GM18517 (cell line): ENCODE measurements at regions not wholly inside any gene's neighbourhood (a gene's known extent, or its start where the extent isn't known, plus 50 kb on each side); places are given as distances from the start of the nearest gene placed in this dataset.
"Not testable (repeated sequence)": the region's sequence is repeated elsewhere in the genome, so short reads cannot be mapped to it uniquely, and the experiment has no call there.

Experiments
- ATAC-seq: cut with Tn5 transposase; IDR thresholded peaks from one replicate; pipeline ENCODE4 v1.9.1; 2021; ENCODE audit warnings: mild to moderate bottlenecking, moderate library complexity; ENCODE audit not compliant: unreplicated experiment

DNA sequence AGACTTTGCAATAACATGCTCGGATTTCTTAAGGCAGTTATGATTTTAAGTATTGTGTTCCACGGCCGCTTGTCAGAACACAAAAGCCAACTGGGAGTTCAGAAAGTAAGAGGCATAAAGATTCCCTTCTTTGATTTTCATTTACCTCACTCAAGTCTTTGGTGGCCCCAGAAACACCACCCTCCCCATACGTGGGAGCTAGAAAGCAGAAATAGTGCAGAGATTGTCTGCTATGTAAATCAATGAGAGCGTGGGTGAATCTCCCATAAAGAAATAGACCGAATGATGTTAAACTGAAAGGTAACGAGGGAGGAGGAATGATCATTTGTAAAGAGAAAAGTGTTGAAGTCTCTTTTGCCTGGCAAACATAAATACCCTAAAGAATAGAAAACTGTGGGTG is 322.1 kb upstream of the ETAA1 start:
- no peak for ATAC-seq

DNA sequence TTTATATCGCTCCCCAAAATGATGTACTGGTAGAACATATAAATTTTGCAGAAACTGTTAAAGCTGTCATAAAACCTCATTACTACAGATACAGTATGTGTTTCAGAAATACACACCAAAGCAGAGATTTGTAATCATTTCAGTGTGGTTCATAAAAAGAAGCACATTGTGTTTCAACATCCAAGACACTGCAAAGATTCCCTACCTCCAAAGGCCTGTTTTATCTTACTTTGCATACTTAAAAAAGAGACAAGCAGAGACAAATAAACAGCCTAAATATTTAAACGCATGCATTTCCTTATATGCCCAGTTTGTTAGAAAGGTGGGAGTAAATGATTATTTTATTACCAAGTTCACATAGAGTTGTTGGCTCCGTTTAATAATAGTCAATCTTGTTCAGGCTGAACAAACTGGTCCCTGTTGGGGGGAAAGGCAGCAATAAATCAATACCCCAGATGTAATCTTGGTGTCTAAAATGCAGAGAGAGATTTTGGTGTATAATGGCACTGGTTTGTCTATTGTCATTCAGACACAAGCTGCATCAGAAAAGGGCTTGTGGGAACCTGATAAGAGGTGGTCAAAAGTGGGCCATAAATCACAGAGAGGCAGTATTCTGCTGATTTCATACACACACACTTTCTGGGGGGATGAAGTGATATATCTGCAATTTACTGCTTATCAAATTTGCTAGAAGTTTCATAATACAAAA is 321.4 kb upstream of the ETAA1 start:
- no peak for ATAC-seq

DNA sequence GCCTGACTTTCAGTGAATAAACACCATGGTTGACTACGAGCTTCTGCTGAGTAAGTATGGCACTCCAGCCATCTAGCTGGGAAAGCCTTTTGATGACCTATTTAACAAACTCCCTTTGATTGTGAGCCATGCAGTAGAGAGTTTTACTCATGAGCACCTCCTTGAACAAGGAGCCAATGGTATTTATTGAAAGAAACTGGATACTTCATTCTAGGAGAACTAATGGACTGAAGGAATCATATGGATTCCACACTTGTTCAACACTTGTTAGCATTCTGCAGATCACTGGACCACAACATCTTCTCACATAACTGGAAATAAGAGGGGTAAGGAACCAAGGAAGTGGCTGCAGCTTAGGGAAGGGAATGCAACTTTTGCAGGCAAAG is 320.9 kb upstream of the ETAA1 start:
- no peak for ATAC-seq

DNA sequence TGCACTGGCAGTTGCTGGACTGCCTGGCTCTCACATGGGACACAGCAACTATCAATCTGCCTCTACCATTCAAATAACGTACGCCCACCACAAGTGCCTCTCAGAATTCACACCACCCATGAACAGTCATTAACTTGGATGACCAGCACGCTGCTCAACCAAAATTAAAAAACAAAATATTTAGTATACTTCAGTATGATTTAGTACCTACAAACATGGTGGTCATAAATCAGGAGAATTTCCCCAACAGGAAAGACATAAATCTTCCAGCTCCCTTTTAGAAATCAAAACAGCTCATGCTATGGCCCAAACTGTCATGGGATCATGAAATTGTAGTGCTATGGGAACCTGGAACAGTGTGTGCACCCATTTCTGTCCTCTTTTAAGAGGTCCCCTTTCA is 317.4 kb upstream of the ETAA1 start:
- no peak for ATAC-seq

DNA sequence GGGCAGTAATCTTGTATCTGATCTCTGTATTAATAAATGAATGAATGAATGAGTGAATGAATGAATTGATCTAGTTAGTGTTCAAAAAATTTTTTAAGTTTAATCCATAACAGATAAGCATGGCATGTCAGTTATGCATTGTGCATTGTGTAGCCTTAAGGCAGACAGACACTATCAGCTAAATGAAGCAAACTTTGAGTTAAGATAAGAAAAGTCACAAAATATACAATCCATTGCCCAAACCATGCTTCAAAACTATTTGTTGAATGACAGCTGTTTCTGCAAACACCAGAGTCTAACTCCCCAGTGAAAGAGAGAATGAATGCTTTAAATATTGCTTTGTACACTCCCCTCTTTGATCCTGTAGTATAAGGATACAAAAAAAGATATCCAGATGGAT is 314.3 kb upstream of the ETAA1 start:
- no peak for ATAC-seq

DNA sequence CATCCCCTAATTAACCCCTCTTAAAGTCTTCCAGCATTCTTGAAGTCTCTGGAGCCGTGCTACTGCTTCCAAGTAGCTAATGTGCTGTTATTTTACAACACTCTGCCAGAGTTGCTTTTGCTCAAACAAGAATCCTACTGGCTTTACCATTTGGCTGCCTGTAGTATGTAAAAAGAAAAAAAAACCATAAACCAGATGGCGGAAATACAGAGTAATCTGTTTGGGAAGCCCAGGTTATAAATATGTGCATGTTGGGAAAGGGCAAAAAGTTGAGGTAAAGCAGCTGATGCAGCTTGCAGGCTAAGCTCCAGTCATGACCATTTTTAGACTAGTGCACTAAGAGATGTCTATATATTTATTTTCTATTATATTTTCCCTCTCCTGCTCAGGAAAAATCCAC is 313.2 kb upstream of the ETAA1 start:
- no peak for ATAC-seq

DNA sequence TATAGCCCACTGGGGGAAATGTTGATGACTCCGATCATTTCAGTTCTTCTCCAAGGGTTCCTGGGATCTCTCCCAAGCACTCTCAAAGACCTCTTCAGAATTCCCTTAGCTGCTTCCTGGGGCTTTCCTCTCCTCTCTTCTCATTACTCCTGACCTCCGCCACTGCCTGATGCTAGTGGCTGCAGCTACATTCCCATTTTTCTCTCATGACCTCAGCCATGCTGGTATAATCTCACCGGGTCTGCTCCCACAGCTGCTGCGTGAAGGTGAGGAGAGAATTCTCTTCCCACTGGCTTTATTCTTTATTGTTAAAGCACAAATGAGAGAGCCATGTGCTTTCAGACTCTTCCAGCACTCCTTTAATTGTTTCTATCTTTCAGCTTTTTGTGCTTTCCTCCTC is 312.0 kb upstream of the ETAA1 start:
- no peak for ATAC-seq

DNA sequence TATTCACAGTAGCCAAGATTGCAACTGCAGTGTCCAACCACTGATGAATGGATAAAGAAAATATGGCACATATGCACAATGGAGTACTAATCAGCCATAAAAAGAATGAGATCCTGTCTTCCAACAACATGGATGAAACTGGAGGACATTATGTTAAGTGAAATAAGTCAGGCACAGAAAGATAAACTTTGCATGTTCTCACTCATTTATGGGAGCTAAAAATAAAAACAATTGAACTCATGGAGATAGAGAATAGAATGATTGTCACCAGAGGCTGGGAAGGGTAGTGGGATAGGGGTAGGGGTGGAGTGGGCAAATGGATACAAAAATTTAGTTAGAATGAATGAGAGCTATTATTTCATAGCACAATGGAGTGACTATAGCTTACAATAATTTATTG is 305.5 kb upstream of the ETAA1 start:
- no peak for ATAC-seq

DNA sequence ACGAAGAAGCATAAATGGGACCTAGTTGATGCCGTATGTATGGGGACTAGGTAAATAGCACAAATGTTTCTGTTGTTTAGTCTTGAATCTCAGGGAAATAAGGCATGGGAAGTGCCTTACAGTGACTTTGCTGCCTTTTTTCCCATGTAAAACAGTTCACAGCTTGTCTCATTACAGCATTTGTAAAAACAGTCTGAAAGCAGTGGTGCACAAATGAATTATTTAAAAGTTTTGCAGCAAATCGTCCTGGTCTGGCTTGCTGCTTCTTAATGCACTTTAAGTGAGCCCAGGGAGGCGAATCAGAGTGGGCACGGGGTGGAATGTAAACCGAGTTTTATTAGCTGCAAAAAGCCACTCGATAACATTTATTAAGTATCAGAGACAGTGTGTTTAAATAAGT is 302.0 kb upstream of the ETAA1 start:
- no peak for ATAC-seq

DNA sequence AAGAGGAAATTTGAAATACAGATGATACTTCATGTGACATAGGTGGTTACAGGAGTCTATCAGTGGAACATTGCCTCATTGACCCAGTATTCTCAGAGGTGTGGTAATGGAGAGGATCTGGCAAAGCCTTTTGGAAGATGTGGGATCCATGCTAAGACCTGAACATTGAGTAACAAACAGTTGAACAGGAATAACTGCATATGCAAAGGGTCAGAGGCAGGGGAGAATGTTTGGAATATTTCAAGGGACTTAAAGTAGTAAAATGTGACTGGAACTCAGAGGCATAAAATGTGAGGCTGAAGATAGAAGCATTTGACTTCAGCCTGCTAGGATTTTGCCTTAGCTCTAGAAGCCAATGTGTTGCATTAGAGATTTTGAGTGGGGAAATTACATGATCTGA is 300.2 kb upstream of the ETAA1 start:
- no peak for ATAC-seq

DNA sequence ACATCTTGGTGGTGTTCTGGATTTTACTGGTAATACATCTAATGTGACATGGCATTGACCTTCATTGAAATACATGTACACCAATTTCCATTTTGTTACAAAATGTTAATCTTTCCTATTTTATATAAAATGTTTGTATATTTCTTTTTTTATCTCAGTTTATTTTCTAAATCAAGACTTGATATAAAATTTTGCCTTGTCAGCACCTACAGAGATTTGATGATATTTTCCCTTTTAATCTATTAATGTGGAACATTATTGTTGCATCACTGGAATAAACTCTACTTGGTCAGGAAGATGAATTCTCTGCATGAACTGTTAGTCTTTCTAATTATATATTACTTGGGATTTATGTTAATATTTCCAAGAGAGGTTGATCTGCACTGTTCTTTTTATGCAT is 294.0 kb upstream of the ETAA1 start:
- no peak for ATAC-seq

DNA sequence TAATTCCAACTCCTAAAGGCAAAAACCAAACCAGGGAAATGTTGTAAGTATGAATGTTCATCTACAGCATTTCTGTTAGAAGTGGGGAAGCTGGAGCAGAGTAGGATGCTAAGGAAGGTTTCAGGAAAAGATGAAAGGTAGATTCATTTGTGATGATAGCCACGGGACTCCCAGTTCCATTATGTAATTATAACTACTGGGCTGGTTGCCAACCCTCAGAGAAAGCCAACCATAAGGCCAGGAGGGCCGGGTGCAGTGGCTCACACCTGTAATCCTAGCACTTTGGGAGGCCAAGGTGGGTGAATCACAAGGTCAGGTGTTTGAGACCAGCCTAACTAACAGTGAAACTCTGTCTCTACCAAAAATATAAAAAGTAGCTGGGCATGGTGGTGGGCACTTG is 288.9 kb upstream of the ETAA1 start:
- ATAC-seq, result no peak

DNA sequence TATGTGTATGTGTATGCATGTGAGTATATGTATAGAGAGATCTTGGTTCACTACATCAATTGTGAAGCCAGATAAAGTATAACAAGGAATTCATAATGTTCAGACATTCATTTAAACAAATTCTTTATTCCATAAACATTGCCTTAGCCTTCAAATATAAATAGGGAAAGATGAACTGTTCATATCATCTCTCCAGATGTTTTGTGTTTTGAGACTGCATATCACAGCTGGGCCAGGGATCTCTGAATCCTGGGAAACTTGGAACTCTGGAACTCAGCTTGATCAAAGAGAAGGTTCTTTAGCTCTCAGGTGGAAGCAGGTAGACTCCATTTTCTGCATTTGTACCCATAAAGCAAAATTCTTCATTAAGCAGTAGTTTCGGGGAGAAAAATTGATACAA is 272.6 kb upstream of the ETAA1 start:
- no peak for ATAC-seq

DNA sequence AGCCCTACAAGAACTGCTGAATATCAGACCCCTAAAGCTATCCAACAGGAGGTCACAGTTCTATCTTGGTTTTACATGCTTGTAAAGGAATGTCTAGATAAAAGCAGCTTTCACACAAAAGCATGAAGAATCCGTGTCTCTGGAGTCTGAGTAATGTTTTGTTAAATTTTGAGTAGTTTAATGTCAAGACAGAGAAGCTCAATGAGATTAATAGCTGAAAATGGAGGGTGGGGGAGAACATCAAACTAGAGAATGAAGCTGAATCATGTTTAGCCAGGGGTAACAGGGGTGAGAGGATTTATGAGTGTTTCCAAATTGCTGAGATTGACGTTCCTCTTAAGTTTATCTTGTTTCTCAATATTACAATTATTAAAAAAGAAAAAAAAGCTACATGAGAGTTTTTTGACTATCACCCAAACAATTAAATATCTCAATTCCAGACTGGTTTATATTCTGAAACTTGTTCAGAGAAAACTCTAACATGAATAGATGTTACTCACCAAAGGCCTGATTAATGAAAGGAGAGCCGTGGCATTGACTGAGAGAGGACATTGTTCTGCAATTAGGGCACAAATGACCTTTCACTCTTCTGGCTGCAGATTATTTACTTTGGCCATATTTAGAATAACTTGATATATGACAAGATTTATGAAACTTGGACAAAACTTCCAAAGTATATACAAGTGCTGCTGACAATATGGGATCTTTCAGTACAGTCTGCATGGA is 266.4 kb upstream of the ETAA1 start:
- ATAC-seq, result no peak

DNA sequence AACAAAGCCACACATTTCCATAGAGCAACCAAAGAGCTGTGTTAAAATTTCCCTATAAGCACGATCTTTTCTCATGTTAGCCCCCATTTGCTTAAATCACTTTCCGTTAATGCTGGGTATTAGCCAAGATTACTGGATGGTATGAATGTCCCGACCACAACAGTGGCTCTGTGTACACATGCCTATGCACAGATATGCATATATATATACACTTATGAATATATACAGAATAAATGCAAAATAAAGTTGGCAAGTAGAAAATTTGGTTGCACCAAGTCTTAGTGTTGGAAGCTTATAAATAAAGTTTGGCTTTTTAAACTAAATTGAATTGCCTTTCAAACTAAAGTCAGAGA is 265.9 kb upstream of the ETAA1 start:
- ATAC-seq, result no peak

DNA sequence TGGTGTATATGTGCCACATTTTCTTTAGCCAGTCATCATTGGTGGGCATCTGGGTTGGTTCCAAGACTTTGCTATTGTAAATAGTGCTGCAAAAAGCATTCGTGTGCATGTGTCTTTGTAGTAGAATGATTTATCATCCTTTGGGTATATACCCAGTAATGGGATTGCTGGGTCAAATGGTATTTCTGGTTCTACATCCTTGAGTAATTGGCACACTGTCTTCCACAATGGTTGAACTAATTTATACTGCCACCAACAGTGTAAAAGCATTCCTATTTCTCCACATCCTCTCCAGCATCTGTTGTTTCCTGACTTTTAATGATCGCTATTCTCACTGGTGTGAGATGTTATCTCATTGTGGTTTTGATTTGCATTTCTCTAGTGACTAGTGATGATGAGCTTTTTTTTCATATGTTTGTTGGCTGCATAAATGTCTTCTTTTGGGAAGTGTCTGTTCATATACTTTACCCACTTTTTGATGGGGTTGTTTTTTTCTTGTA is 264.6 kb upstream of the ETAA1 start:
- ATAC-seq, result not testable (repeated sequence)

DNA sequence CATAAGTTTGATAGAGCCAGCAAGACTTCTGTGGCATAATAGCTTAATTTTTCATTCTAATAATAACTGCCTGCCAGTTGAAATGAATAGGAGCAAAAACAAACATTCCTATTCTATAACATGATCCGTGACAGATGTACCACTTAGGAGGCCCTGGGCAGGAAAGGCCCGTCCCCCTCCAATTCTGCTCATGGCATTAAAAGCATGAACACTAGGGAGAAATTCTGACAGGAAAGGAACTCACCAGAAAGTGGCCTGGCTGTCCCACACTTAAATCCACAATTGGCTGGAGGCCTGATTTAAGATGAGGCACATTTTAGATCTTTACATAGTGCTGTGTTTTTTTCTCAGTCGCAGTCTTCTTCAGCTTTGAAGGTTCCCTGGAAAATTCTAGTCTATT is 261.9 kb upstream of the ETAA1 start:
- ATAC-seq, result no peak

DNA sequence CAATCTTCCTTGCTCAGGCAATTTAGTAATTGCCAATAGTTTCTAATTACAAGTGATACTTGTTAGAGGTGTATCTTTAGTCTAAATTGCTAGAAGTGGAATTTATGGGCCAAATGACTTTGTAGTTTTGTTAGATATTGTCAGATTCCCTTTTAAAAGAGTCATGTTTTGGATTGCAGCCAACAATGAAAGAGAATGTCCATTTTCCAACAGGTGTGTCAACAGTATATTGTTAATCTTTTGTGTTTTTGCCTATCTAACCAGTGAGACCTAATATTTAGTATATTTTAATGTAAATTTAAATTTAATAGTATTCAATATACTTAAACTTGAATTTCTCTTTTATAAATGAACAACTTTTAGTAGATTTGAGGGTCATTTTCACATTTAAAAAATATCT is 259.4 kb upstream of the ETAA1 start:
- ATAC-seq, result no peak

DNA sequence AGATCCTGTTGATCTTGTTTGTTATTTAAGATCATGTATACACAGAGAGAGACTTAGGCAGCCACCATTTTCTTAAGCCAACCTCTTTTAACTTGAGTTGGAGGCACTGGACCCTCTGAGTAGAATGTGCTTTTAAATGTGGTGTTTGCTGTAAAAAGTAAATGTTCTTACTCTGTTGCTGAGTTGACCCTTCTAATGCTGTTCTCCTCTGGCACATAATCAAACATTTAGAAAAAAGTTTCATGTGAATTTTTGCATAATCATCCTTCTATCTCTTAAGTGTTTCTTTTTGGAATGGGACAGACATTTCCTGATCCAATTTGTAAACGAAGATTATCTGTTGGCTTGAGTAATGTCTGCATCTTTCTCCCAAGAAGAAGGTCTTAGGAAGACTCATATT is 255.1 kb upstream of the ETAA1 start:
- ATAC-seq, result no peak

DNA sequence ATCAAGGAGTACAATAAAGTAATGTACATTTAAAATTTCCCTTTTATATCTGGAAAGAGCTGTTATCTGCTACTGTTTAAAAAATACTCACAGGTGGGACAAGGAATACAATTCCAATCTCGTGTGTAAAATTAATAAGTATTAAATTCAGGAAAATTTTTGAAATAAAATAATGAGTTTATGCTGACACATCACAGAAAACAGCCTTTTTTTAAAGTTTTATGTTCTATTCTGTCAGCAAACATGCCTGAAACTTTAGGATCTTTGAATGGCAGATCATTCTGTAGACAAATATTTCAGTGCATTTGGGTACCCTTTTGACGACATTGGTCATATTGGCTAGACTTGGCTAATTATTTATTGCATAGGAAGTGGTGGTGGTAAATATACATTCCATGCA is 254.4 kb upstream of the ETAA1 start:
- ATAC-seq, result no peak

DNA sequence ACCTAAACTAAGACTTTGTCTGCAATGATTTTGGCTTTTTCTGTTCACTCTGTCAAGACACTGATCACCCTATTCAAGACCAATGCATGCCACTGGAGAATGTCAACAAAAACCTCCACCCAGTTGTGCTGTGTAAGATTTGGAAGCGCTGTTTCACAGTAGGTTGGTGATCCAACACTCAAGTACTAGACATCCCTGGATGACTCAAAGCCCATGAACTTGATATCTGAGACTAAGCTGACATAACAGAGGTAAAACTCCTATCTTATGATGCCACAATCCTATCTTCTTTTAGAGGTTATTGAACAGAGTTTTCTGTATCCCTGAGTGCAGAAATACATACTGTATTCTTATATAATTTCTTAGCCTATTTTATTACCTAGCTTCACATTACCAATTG is 251.3 kb upstream of the ETAA1 start:
- no peak for ATAC-seq

DNA sequence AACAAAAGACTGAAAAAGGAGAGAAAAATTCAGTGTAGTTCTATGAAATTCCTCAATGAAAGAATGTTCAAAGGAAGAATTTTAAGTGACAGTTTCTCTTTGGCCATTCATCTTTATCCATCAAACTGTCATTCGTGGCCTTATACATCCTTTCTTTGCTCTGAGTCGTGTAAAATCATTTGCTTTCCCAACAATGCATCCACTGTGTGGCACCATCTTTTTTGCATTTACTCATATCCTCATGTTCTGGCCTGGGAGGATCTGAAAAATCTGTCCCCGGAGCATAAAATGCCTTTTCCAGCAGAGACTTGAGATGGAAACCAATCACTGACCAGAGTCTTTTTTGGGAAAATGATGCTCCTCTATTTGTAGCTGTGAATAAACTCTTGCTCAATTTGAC is 240.3 kb upstream of the ETAA1 start:
- ATAC-seq, result no peak

DNA sequence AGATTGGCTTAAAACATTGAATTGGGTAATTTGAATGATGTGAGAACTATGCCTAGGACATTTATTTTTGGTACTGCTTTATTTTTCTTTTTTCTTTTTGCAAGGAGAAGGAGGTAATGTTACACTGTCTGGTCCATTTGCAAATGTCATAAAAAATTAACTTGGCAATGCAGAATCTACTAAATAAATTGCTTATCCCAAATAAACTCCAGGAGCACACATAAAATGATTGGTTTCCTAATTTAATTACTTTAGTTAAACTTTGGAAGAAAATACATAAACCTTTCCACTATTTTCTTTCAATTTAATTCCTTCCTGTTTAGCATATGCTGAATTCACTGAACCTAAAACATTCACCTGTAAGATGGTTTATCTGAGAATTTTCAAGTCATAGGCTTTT is 238.4 kb upstream of the ETAA1 start:
- ATAC-seq, result no peak
